HCT116 (cell line): ENCODE measurements at regions not wholly inside any gene's neighbourhood (a gene's known extent, or its start where the extent isn't known, plus 50 kb on each side); places are given as distances from the start of the nearest gene placed in this dataset.

Experiments
- ATAC-seq: fragments of 200-7000 bp; cut with Tn5 transposase; 2 replicates; pipeline ENCODE4 v1.9.1; 2020; ENCODE audit warnings: mild to moderate bottlenecking, moderate library complexity
- BruUV-seq: library from RNA; stranded (reverse); fragments of 400-500 nt; replicated peaks from 2 replicates; lab custom pipeline; 2021; lab: Mats Ljungman, UMichigan
- CTCF ChIA-PET: fragments of 300-600 bp; sonication (Branson Sonifier 250); formaldehyde crosslinking; loops from one replicate; lab custom pipeline; 2021; ENCODE audit warnings: antibody characterized with exemption; lab: Charles Lee
- POLR2A ChIA-PET: fragments of 300-600, 350-600 bp; sonication (Branson Sonifier 250); formaldehyde crosslinking; loops from one replicate; lab custom pipeline; 2021; ENCODE audit warnings: antibody characterized with exemption; lab: Charles Lee
- RAD21 ChIA-PET, 2 experiments: fragments of 300-600 bp; sonication (Branson Sonifier 250); formaldehyde crosslinking; loops; one replicate each; lab custom pipeline; 2023; ENCODE audit warnings: low total read pairs in 2 of 2; ENCODE audit not compliant: uncharacterized antibody in 2 of 2, unreplicated experiment in 2 of 2, low non-redundant PET in 1 of 2; lab: Charles Lee
- DNase-seq: peaks from one replicate; pipeline ENCODE4 v3.0.0-alpha.2; 2010; ENCODE audit warnings: low read depth, low spot score
- H2AFZ ChIP-seq: fragments of 200-600 bp; shearing (Covaris generic), sonication (generic); 2 replicates; pipeline ENCODE4 v1.6.1; 2017; ENCODE audit warnings: low read depth, mixed run types, mixed read lengths, antibody characterized with exemption, low read length; ENCODE audit not compliant: poor library complexity, severe bottlenecking
- H3K27ac ChIP-seq: 2 replicates; pipeline ENCODE4 v1.5.1; 2012; ENCODE audit warnings: low read depth, low read length
- H3K27me3 ChIP-seq: fragments of 200-600 bp; sonication (generic); 2 replicates; pipeline ENCODE4 v1.6.1; 2016; ENCODE audit warnings: mixed run types, low read length, mixed read lengths; ENCODE audit not compliant: insufficient read depth
- H3K36me3 ChIP-seq, 2 experiments: fragments of 200-500 bp in 1 of 2; fragments of 200-600 bp in 1 of 2; sonication (Bioruptor generic) in 1 of 2; sonication (generic) in 1 of 2; 2 replicates each; pipeline versions ENCODE4 v1.5.1 to v1.6.1; 2014 to 2016; ENCODE audit warnings: low read length in 2 of 2, inconsistent platforms in 1 of 2, mixed read lengths in 1 of 2, mixed run types in 1 of 2; ENCODE audit not compliant: insufficient read depth in 2 of 2, control insufficient read depth in 1 of 2
- H3K4me1 ChIP-seq, 2 experiments: fragments of 200-600 bp in 1 of 2; sonication (generic) in 1 of 2; 2 replicates each; pipeline versions ENCODE4 v1.5.1 to v1.6.1; 2012 to 2017; ENCODE audit warnings: low read length in 2 of 2, inconsistent platforms in 1 of 2, mild to moderate bottlenecking in 1 of 2, mixed read lengths in 1 of 2, mixed run types in 1 of 2, moderate library complexity in 1 of 2; ENCODE audit not compliant: insufficient read depth in 2 of 2, control insufficient read depth in 1 of 2
- H3K4me2 ChIP-seq: fragments of 200-600 bp; sonication (generic); 2 replicates; pipeline ENCODE4 v1.6.1; 2017; ENCODE audit warnings: mixed run types, low read length, mixed read lengths
- H3K4me3 ChIP-seq, 2 experiments: fragments of 200-600 bp in 1 of 2; sonication (generic) in 1 of 2; replicated peaks in 1 of 2; 2 replicates each; pipeline ENCODE4 v1.5.1; 2011 to 2016; ENCODE audit warnings: low read length in 2 of 2, control low read depth in 1 of 2, low read depth in 1 of 2, mild to moderate bottlenecking in 1 of 2, mixed read lengths in 1 of 2, mixed run types in 1 of 2
- H3K79me2 ChIP-seq: fragments of 200-600 bp; sonication (generic); 2 replicates; pipeline ENCODE4 v1.6.1; 2017; ENCODE audit warnings: mild to moderate bottlenecking, mixed run types, low read length, moderate library complexity, mixed read lengths; ENCODE audit not compliant: insufficient read depth
- H3K9ac ChIP-seq: fragments of 200-600 bp; sonication (generic); 2 replicates; pipeline ENCODE4 v1.6.1; 2016; ENCODE audit warnings: low read length, mixed read lengths
- H3K9me2 ChIP-seq: fragments of 200-600 bp; sonication (generic), shearing (Covaris generic); 2 replicates; pipeline ENCODE4 v1.6.1; 2017; ENCODE audit warnings: mixed run types, mild to moderate bottlenecking, moderate library complexity; ENCODE audit not compliant: insufficient read depth
- H3K9me3 ChIP-seq, 2 experiments: fragments of 200-500 bp in 1 of 2; fragments of 200-600 bp in 1 of 2; sonication (Bioruptor generic) in 1 of 2; sonication (generic) in 1 of 2; 2 replicates each; pipeline ENCODE4 v1.6.1; 2014 to 2017; ENCODE audit warnings: low read length in 2 of 2, mixed read lengths in 2 of 2, inconsistent platforms in 1 of 2, low read depth in 1 of 2, mild to moderate bottlenecking in 1 of 2, mixed run types in 1 of 2, moderate library complexity in 1 of 2; ENCODE audit not compliant: control insufficient read depth in 1 of 2, insufficient read depth in 1 of 2
- H4K20me1 ChIP-seq: fragments of 200-600 bp; sonication (generic), shearing (Covaris generic); 2 replicates; pipeline ENCODE4 v1.6.1; 2017; ENCODE audit warnings: mixed run types, mild to moderate bottlenecking, moderate library complexity; ENCODE audit not compliant: insufficient read depth
- CBX3 ChIP-seq: IDR thresholded peaks from 2 replicates; pipeline ENCODE4 v1.6.1; 2012; ENCODE audit warnings: low read depth
- EGR1 ChIP-seq: IDR thresholded peaks from 2 replicates; pipeline ENCODE4 v1.6.1; 2012; ENCODE audit warnings: low read depth
- ELF1 ChIP-seq: IDR thresholded peaks from 2 replicates; pipeline ENCODE4 v1.6.1; 2012; ENCODE audit warnings: low read depth, borderline replicate concordance
- EZH2 ChIP-seq: fragments of 200-600 bp; sonication (generic); IDR thresholded peaks from 2 replicates; pipeline ENCODE4 v1.6.1; 2017; ENCODE audit warnings: antibody characterized with exemption, mixed run types
- EZH2phosphoT487 ChIP-seq: fragments of 200-600 bp; IDR thresholded peaks from 2 replicates; pipeline ENCODE4 v1.6.1; 2018; ENCODE audit warnings: antibody characterized with exemption, borderline replicate concordance
- JUND ChIP-seq: IDR thresholded peaks from 2 replicates; pipeline ENCODE4 v1.6.1; 2012
- POLR2A ChIP-seq: IDR thresholded peaks from 2 replicates; pipeline ENCODE4 v1.7.0; 2011; ENCODE audit warnings: borderline replicate concordance; ENCODE audit not compliant: insufficient read depth, insufficient read length; ENCODE audit errors: extremely low read depth
- POLR2AphosphoS5 ChIP-seq: IDR thresholded peaks from 2 replicates; pipeline ENCODE4 v1.6.1; 2011; ENCODE audit warnings: mild to moderate bottlenecking, low read depth, low read length, moderate library complexity
- RAD21 ChIP-seq: IDR thresholded peaks from 2 replicates; pipeline ENCODE4 v1.6.1; 2012; ENCODE audit warnings: low read depth, mild to moderate bottlenecking
- SP1 ChIP-seq: IDR thresholded peaks from 2 replicates; pipeline ENCODE4 v1.6.1; 2012; ENCODE audit warnings: low read depth
- TCF7L2 ChIP-seq: IDR thresholded peaks from 2 replicates; pipeline ENCODE4 v1.7.0; 2011; ENCODE audit warnings: borderline replicate concordance, inconsistent platforms; ENCODE audit not compliant: insufficient read depth, insufficient read length; ENCODE audit errors: extremely low read depth
- YY1 ChIP-seq: IDR thresholded peaks from 2 replicates; pipeline ENCODE4 v1.6.1; 2011; ENCODE audit warnings: low read length, low read depth, moderate library complexity, mild to moderate bottlenecking; ENCODE audit not compliant: insufficient replicate concordance; ENCODE audit errors: extremely low read depth
- ZFX ChIP-seq: fragments of 450-650 bp; IDR thresholded peaks from 2 replicates; pipeline ENCODE4 v1.6.1; 2017
- ZNF274 ChIP-seq: fragments of 200-500 bp; sonication (Bioruptor generic); IDR thresholded peaks from 2 replicates; pipeline ENCODE4 v1.6.1; 2014; ENCODE audit warnings: mild to moderate bottlenecking, low read depth, low read length, inconsistent platforms
- intact Hi-C: fragments of 100-400 bp; cut with micrococcal nuclease; formaldehyde crosslinking; loops from 2 replicates; pipeline ENCODE4 v1.10.0; 2022
- TF ChIP-seq, protein P1 (sequence below), 3 experiments: fragments of 200-600 bp in 1 of 3; sonication (generic) in 1 of 3; IDR thresholded peaks in 2 of 3; conservative IDR thresholded peaks in 1 of 3; 2 replicates each; pipeline ENCODE4 v1.5.1; 2012 to 2017; ENCODE audit warnings: low read depth in 2 of 3, low read length in 2 of 3, antibody characterized with exemption in 1 of 3, borderline replicate concordance in 1 of 3, control low read depth in 1 of 3, mild to moderate bottlenecking in 1 of 3, mixed read lengths in 1 of 3, mixed run types in 1 of 3, moderate library complexity in 1 of 3; ENCODE audit not compliant: insufficient read depth in 1 of 3
- TF ChIP-seq, protein P2 (sequence below): IDR thresholded peaks from 2 replicates; pipeline ENCODE4 v1.6.1; 2012
- TF ChIP-seq, protein P3 (sequence below): IDR thresholded peaks from 2 replicates; pipeline ENCODE4 v1.6.1; 2011; ENCODE audit warnings: mild to moderate bottlenecking, low read length, moderate library complexity; ENCODE audit not compliant: insufficient replicate concordance; ENCODE audit errors: extremely low read depth
- TF ChIP-seq, protein P4 (sequence below): IDR thresholded peaks from 2 replicates; pipeline ENCODE4 v1.6.1; 2012

DNA sequence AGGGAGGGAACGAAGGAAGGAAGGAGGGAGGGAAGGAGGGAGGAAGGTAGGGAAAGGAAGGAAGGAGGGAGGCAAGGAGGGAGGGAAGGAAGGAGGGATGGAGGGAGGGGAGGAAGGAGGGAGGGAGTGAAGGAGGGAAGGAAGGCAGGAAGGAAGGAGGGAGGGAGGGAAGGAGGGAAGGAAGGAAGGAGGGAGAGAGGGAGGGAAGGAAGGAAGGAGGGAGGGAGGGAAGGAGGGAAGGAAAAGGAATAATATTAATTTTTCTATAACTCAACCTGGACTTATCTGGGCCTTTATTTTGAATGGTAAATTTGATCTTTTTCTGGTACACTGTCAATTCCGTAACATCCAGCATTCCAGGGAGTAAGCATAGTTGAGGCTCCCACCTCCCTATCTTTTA, 244.2 kb downstream of the SPRY1 start:
- Histone ChIP-seq H3K36me3 (no peaks in the 10 kb centered on the region), H3K9me2 (no peaks in the 10 kb centered on the region; the same call in 1 of the 2 replicates), H3K27me3 (no peaks in the 10 kb centered on the region), H3K79me2 (no peaks in the 10 kb centered on the region), H3K9ac (no peak overlapping the region), H3K9me3 (no peaks in the 10 kb centered on the region), H4K20me1 (no peaks in the 10 kb centered on the region), H3K4me2 (no peak overlapping the region), H2AFZ (no peak overlapping the region), H3K4me1 (no peaks in the 10 kb centered on the region), H3K27ac (no peak overlapping the region), H3K4me3 (no peak overlapping the region)
- ATAC-seq (no peak), DNase-seq (no peak)
- POLR2A ChIA-PET, result no interaction called here
- intact Hi-C loops, result no loop called here
- RAD21 ChIA-PET, result no interaction called here
- CTCF ChIA-PET, result no interaction called here
- no TSS peak for BruUV-seq
- TF ChIP-seq JUND (no peak), YY1 (no peak), EGR1 (no peak), SP1 (no peak), POLR2A (no peak)
- TF ChIP-seq, protein P1, sequence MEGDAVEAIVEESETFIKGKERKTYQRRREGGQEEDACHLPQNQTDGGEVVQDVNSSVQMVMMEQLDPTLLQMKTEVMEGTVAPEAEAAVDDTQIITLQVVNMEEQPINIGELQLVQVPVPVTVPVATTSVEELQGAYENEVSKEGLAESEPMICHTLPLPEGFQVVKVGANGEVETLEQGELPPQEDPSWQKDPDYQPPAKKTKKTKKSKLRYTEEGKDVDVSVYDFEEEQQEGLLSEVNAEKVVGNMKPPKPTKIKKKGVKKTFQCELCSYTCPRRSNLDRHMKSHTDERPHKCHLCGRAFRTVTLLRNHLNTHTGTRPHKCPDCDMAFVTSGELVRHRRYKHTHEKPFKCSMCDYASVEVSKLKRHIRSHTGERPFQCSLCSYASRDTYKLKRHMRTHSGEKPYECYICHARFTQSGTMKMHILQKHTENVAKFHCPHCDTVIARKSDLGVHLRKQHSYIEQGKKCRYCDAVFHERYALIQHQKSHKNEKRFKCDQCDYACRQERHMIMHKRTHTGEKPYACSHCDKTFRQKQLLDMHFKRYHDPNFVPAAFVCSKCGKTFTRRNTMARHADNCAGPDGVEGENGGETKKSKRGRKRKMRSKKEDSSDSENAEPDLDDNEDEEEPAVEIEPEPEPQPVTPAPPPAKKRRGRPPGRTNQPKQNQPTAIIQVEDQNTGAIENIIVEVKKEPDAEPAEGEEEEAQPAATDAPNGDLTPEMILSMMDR (IDR thresholded peaks at IDR 0.05 in 2 of 3, conservative IDR thresholded peaks at IDR 0.05 in 1 of 3; ENCODE audit: borderline replicate concordance in 1 of 3, insufficient read depth in 1 of 3, low read depth in 2 of 3, low read length in 2 of 3), result no peak

DNA sequence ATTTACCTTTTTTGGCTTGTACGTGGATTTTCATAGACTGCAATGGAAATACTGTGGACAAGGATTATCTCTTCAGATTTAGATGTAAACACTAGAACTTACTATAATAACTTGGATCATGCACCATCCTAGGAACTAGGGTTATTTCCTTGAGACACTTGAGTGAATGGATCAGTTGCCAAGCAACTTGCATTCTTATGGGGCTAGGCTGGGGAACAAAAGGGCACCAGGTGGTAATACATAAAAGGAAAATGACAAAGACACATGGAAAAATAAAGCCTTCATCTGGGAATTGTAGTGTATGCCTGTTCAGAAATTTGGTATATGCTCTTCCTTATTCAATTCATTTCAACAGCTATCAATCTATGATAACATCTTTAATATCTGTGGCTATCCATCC, 247.1 kb downstream of the SPRY1 start:
- Histone ChIP-seq H3K79me2 (no peaks in the 10 kb centered on the region), H3K9me3 (no peaks in the 10 kb centered on the region), H3K4me2 (no peak overlapping the region), H2AFZ (no peak overlapping the region), H3K4me1 (no peaks in the 10 kb centered on the region), H3K9me2 (no peaks in the 10 kb centered on the region; the same call in 1 of the 2 replicates), H4K20me1 (no peaks in the 10 kb centered on the region), H3K36me3 (no peaks in the 10 kb centered on the region), H3K4me3 (no peak overlapping the region), H3K9ac (no peak overlapping the region), H3K27ac (no peak overlapping the region), H3K27me3 (no peaks in the 10 kb centered on the region)
- ChIA-PET CTCF (no interaction called here), POLR2A (no interaction called here), RAD21 (no interaction called here)
- ATAC-seq (no peak), DNase-seq (no peak)
- intact Hi-C loops, result no loop called here
- BruUV-seq, result no TSS peak
- TF ChIP-seq ZNF274 (no peak), POLR2A (no peak), RAD21 (no peak), TCF7L2 (no peak), ZFX (no peak), POLR2AphosphoS5 (no peak), EGR1 (no peak), CBX3 (no peak), SP1 (no peak), EZH2 (no peak), EZH2phosphoT487 (no peak), ELF1 (no peak)
- TF ChIP-seq, protein P2, sequence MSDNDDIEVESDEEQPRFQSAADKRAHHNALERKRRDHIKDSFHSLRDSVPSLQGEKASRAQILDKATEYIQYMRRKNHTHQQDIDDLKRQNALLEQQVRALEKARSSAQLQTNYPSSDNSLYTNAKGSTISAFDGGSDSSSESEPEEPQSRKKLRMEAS, result no peak
- TF ChIP-seq, protein P3, sequence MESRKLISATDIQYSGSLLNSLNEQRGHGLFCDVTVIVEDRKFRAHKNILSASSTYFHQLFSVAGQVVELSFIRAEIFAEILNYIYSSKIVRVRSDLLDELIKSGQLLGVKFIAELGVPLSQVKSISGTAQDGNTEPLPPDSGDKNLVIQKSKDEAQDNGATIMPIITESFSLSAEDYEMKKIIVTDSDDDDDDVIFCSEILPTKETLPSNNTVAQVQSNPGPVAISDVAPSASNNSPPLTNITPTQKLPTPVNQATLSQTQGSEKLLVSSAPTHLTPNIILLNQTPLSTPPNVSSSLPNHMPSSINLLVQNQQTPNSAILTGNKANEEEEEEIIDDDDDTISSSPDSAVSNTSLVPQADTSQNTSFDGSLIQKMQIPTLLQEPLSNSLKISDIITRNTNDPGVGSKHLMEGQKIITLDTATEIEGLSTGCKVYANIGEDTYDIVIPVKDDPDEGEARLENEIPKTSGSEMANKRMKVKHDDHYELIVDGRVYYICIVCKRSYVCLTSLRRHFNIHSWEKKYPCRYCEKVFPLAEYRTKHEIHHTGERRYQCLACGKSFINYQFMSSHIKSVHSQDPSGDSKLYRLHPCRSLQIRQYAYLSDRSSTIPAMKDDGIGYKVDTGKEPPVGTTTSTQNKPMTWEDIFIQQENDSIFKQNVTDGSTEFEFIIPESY, result no peak
- TF ChIP-seq, protein P4, sequence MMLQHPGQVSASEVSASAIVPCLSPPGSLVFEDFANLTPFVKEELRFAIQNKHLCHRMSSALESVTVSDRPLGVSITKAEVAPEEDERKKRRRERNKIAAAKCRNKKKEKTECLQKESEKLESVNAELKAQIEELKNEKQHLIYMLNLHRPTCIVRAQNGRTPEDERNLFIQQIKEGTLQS, result no peak
